IMR-90 (cell line): ENCODE measurements at regions not wholly inside any gene's neighbourhood (a gene's known extent, or its start where the extent isn't known, plus 50 kb on each side); places are given as distances from the start of the nearest gene placed in this dataset.

Experiments
- BHLHE40 ChIP-seq: fragments of 150-350 bp; IDR thresholded peaks from 2 replicates; pipeline ENCODE4 v1.6.1; 2016; ENCODE audit warnings: mild to moderate bottlenecking, low read depth, low read length
- CEBPB ChIP-seq: IDR thresholded peaks from 2 replicates; pipeline ENCODE4 v1.6.1; 2012; ENCODE audit warnings: low read depth, low read length, improper control_type of control experiment
- CHD1 ChIP-seq: IDR thresholded peaks from 2 replicates; pipeline ENCODE4 v1.6.1; 2012; ENCODE audit warnings: low read depth, low read length, improper control_type of control experiment
- CTCF ChIP-seq: conservative IDR thresholded peaks from 2 replicates; pipeline ENCODE4 v1.5.1; 2012; ENCODE audit warnings: mild to moderate bottlenecking, low read depth, low read length, improper control_type of control experiment
- ELK1 ChIP-seq: fragments of 150-350 bp; IDR thresholded peaks from 2 replicates; pipeline ENCODE4 v1.6.1; 2016; ENCODE audit warnings: low read depth, mild to moderate bottlenecking, low read length, moderate library complexity, borderline replicate concordance
- MAFK ChIP-seq: IDR thresholded peaks from 2 replicates; pipeline ENCODE4 v1.6.1; 2012; ENCODE audit warnings: low read depth, low read length, improper control_type of control experiment
- NFE2L2 ChIP-seq: fragments of 150-350 bp; IDR thresholded peaks from 2 replicates; pipeline ENCODE4 v1.6.1; 2016; ENCODE audit warnings: low read depth, mild to moderate bottlenecking, low read length
- POLR2A ChIP-seq: IDR thresholded peaks from 2 replicates; pipeline ENCODE4 v1.6.1; 2012; ENCODE audit warnings: mild to moderate bottlenecking, low read depth, low read length
- USF2 ChIP-seq: fragments of 150-350 bp; IDR thresholded peaks from 2 replicates; pipeline ENCODE4 v1.6.1; 2017; ENCODE audit warnings: mild to moderate bottlenecking, antibody characterized with exemption, low read length, low read depth

GRCh38 chr4:57488366-57489162 lies 378.4 kb upstream of the IGFBP7 start:
- TF ChIP-seq CTCF (no peak), CHD1 (no peak), CEBPB (no peak), BHLHE40 (no peak), POLR2A (no peak), MAFK (no peak), USF2 (no peak), NFE2L2 (no peak), ELK1 (no peak)
